ENCODE measurements at regions not wholly inside any gene's neighbourhood (a gene's known extent, or its start where the extent isn't known, plus 50 kb on each side); places are given as distances from the start of the nearest gene placed in this dataset.

GRCh38 chr6:126907312-126907711 lies 211.2 kb upstream of the RSPO3 start:
- POLR2A ChIA-PET, result no interaction called here
- Histone ChIP-seq H3K4me3 (ENCODE audit: low read depth, low read length) (no peak overlapping the region), H3K27ac (ENCODE audit: low read depth, low read length) (no peak overlapping the region), H3K27me3 (ENCODE audit: control insufficient read depth, insufficient read depth, low read length) (no peaks in the 10 kb centered on the region), H3K9me3 (ENCODE audit: control insufficient read depth, insufficient read depth, low read length) (no peaks in the 10 kb centered on the region)
- TF ChIP-seq CTCF (IDR thresholded peaks at IDR 0.05; ENCODE audit: low read depth, low read length), result no peak
- DNase-seq (ENCODE audit: low read depth, low spot score), result no peak
- CTCF ChIA-PET, result no interaction called here

GRCh38 chr6:126907996-126908395 lies 210.5 kb upstream of the RSPO3 start:
- Histone ChIP-seq H3K27me3 (ENCODE audit: control insufficient read depth, insufficient read depth, low read length) (no peaks in the 10 kb centered on the region), H3K4me3 (ENCODE audit: low read depth, low read length) (no peak overlapping the region), H3K9me3 (ENCODE audit: control insufficient read depth, insufficient read depth, low read length) (no peaks in the 10 kb centered on the region), H3K27ac (ENCODE audit: low read depth, low read length) (no peak overlapping the region)
- TF ChIP-seq CTCF (IDR thresholded peaks at IDR 0.05; ENCODE audit: low read depth, low read length), result no peak
- POLR2A ChIA-PET, result no interaction called here
- no peak for DNase-seq (ENCODE audit: low read depth, low spot score)
- CTCF ChIA-PET, result interaction anchor here (0.7 kb wide), 1 partner anchor 45 kb away, joined by 3 read pairs; no protein-coding TSS in a partner anchor

GRCh38 chr6:126909493-126909892 lies 209.0 kb upstream of the RSPO3 start:
- ChIA-PET CTCF (no interaction called here), POLR2A (no interaction called here)
- DNase-seq (ENCODE audit: low read depth, low spot score), result no peak
- Histone ChIP-seq H3K4me3 (ENCODE audit: low read depth, low read length) (no peak overlapping the region), H3K9me3 (ENCODE audit: control insufficient read depth, insufficient read depth, low read length) (no peaks in the 10 kb centered on the region), H3K27me3 (ENCODE audit: control insufficient read depth, insufficient read depth, low read length) (no peaks in the 10 kb centered on the region), H3K27ac (ENCODE audit: low read depth, low read length) (no peak overlapping the region)
- TF ChIP-seq CTCF (IDR thresholded peaks at IDR 0.05; ENCODE audit: low read depth, low read length), result no peak

GRCh38 chr6:126913651-126914050 lies 204.8 kb upstream of the RSPO3 start:
- ChIA-PET CTCF (no interaction called here), POLR2A (no interaction called here)
- Histone ChIP-seq H3K27me3 (ENCODE audit: control insufficient read depth, insufficient read depth, low read length) (no peaks in the 10 kb centered on the region), H3K9me3 (ENCODE audit: control insufficient read depth, insufficient read depth, low read length) (no peaks in the 10 kb centered on the region), H3K4me3 (ENCODE audit: low read depth, low read length) (no peak overlapping the region), H3K27ac (ENCODE audit: low read depth, low read length) (no peak overlapping the region)
- TF ChIP-seq CTCF (IDR thresholded peaks at IDR 0.05; ENCODE audit: low read depth, low read length), result no peak
- no peak for DNase-seq (ENCODE audit: low read depth, low spot score)

GRCh38 chr6:126914172-126914571 lies 204.3 kb upstream of the RSPO3 start:
- Histone ChIP-seq H3K4me3 (ENCODE audit: low read depth, low read length) (no peak overlapping the region), H3K9me3 (ENCODE audit: control insufficient read depth, insufficient read depth, low read length) (no peaks in the 10 kb centered on the region), H3K27ac (ENCODE audit: low read depth, low read length) (no peak overlapping the region), H3K27me3 (ENCODE audit: control insufficient read depth, insufficient read depth, low read length) (no peaks in the 10 kb centered on the region)
- TF ChIP-seq CTCF (IDR thresholded peaks at IDR 0.05; ENCODE audit: low read depth, low read length), result no peak
- ChIA-PET POLR2A (no interaction called here), CTCF (no interaction called here)
- DNase-seq (ENCODE audit: low read depth, low spot score), result no peak

All from AG04450 (cell line).